ENCODE measurements at regions not wholly inside any gene's neighbourhood (a gene's known extent, or its start where the extent isn't known, plus 50 kb on each side); places are given as distances from the start of the nearest gene placed in this dataset.

DNA sequence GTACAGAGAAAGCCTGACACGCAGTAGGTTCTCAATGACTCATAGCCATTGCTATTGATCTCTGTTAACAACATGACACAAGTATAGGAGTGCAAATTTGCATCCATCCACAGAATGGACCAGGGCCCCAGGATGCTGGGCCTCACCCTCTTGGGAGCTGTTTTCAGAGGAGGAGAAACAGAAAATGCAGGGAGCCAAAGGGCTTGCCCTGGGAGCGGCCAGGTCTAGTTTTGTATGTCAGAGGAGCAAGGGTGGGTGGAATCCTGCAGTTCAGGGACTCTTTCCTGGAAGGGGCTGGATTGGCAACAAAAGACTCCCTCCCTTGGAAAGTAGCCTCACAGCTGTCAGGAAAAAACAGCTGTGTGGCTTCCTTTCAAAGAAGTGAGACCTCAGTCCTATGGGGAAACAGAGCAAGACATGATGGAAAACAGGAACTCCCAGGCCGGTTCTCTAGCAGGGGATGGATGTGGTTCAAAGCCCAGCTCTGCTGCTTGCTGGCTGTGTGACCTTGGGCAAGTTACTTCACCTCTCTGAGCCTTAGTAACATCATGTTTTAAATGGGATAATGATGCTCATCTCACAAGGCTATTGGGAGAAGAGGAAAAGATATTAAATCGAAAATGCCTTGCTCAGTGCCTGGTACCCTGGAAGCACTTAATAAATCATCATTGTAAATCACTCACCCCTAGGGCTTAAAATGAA, 50.5 kb upstream of the SH3PXD2B start:
- TF ChIP-seq, protein P1, sequence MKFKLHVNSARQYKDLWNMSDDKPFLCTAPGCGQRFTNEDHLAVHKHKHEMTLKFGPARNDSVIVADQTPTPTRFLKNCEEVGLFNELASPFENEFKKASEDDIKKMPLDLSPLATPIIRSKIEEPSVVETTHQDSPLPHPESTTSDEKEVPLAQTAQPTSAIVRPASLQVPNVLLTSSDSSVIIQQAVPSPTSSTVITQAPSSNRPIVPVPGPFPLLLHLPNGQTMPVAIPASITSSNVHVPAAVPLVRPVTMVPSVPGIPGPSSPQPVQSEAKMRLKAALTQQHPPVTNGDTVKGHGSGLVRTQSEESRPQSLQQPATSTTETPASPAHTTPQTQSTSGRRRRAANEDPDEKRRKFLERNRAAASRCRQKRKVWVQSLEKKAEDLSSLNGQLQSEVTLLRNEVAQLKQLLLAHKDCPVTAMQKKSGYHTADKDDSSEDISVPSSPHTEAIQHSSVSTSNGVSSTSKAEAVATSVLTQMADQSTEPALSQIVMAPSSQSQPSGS (IDR thresholded peaks at IDR 0.05; ENCODE audit: low read length) = no peak
- no peak for TF ChIP-seq EZH2 (IDR thresholded peaks at IDR 0.05; ENCODE audit: low read depth, low read length, severe bottlenecking)
- TF ChIP-seq GABPA (IDR thresholded peaks at IDR 0.05; ENCODE audit: borderline replicate concordance, insufficient read depth, low read length) = no peak

All from H1 (cell line).